ENCODE measurements at regions not wholly inside any gene's neighbourhood (a gene's known extent, or its start where the extent isn't known, plus 50 kb on each side); places are given as distances from the start of the nearest gene placed in this dataset.
A peak's percentile ranks its signal among the peaks of the same experiment; 100 is the strongest.

DNA sequence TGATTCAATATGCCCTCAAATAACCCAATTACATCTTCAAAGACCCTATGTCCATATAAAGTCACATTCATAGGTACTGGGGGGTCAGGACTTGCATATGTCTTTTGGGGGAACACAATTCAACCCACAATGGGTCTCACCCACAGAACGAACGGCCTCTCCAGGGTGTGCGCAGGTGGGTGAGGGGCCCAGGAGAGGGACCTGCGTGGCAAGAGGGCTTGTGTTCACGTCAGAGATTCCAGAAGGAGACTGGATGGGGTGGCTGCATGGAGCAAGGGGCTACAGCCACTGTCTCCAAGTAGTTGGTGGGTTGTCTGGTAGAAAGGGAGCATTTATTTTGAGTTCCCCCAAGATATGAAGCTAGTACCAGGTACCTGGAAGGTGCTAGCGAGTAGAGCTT lies 212.2 kb downstream of the SEC14L1 start:
- H3K4me1 Mint-ChIP-seq (ENCODE audit: low read depth), result peaks cover 43% of the 10 kb centered on the region
- no peaks in the 10 kb centered on the region for H3K9me3 Mint-ChIP-seq
- ATAC-seq (ENCODE audit: poor library complexity) (no peak), DNase-seq (peak in 1 of 14 experiments; percentile 20)
- intact Hi-C loops (cut with DNase I, micrococcal nuclease), result no loop called here
- CTCF ChIA-PET, result interaction anchor here (1.4 kb wide), 1 partner anchor 48 kb away, joined by 5 read pairs; no protein-coding TSS in a partner anchor
- Histone ChIP-seq H3K4me3 (ENCODE audit: low read length) (no peak overlapping the region), H3K9me3 (ENCODE audit: control insufficient read depth in 1 of 2, insufficient read depth in 1 of 2, low read length in 2 of 2) (peaks cover 0 to 6% of the 10 kb centered on the region in 2 experiments), H3K36me3 (ENCODE audit: insufficient read depth, low read length) (no peaks in the 10 kb centered on the region), H3K27me3 (ENCODE audit: control insufficient read depth in 1 of 2, insufficient read depth in 2 of 2, low read length in 2 of 2) (no peaks in the 10 kb centered on the region), H3K4me1 (ENCODE audit: insufficient read depth, low read length) (peaks cover 38% of the 10 kb centered on the region), H3K27ac (ENCODE audit: low read depth in 1 of 2, low read length in 2 of 2) (no peak overlapping the region)
- H3K4me3 Mint-ChIP-seq, result no peak overlapping the region
- POLR2A ChIA-PET, result interaction anchor here (1.1 to 1.6 kb wide), 3 partner anchors 19 to 23 kb away, joined by 3 to 5 read pairs (median 3); no protein-coding TSS in a partner anchor
- H3K36me3 Mint-ChIP-seq (ENCODE audit: low read depth), result no peaks in the 10 kb centered on the region
- H3K27ac Mint-ChIP-seq, result peak overlapping the region; percentile 6
- H3K27me3 Mint-ChIP-seq, result no peaks in the 10 kb centered on the region
- TF ChIP-seq, protein P1, sequence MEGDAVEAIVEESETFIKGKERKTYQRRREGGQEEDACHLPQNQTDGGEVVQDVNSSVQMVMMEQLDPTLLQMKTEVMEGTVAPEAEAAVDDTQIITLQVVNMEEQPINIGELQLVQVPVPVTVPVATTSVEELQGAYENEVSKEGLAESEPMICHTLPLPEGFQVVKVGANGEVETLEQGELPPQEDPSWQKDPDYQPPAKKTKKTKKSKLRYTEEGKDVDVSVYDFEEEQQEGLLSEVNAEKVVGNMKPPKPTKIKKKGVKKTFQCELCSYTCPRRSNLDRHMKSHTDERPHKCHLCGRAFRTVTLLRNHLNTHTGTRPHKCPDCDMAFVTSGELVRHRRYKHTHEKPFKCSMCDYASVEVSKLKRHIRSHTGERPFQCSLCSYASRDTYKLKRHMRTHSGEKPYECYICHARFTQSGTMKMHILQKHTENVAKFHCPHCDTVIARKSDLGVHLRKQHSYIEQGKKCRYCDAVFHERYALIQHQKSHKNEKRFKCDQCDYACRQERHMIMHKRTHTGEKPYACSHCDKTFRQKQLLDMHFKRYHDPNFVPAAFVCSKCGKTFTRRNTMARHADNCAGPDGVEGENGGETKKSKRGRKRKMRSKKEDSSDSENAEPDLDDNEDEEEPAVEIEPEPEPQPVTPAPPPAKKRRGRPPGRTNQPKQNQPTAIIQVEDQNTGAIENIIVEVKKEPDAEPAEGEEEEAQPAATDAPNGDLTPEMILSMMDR (IDR thresholded peaks at IDR 0.05), result no peak

DNA sequence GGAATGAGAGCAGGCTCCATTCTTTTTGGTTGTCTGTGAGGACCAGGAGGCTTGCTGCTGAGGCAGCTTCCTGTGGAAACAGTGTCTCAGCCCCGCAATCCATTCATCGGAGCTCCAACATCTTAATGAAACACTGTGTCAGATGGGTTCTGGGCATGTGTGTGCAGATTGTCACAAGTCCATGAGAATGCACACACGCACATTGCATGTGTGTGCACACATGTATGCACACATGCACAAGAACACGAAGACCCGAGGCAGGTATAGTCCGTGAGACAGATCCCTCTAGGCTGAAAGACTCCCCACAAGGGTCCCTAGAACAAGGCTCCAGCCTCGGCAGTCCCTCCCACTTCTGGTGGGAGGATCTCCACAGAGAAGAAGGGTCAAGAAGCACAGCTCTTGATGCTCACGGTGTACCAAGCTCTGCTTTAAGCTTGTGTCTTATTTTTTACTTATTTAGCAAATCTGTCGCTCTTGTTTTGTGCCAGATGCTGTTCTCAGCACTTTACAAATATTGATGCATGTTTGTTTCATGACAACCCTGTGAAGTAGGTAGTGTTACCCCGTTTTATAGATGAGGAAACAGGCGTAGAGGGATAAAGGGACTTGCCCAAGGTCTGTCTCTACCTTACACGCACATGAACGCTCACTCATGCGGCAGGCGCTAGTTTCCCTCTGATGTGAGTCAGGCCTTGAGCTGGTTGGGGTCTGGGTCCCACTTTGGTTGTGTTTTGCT lies 213.1 kb downstream of the SEC14L1 start:
- ChIA-PET CTCF (interaction anchor here (1.4 kb wide), 1 partner anchor 47 kb away, joined by 5 read pairs; no protein-coding TSS in a partner anchor), POLR2A (interaction anchor here (0.8 to 1.6 kb wide), 3 partner anchors 18 to 22 kb away, joined by 3 to 5 read pairs (median 3); no protein-coding TSS in a partner anchor)
- peaks cover 43% of the 10 kb centered on the region for H3K4me1 Mint-ChIP-seq (ENCODE audit: low read depth)
- H3K4me1 ChIP-seq (ENCODE audit: insufficient read depth, low read length), result peaks cover 38% of the 10 kb centered on the region
- no peak overlapping the region for H3K27ac ChIP-seq (ENCODE audit: low read depth in 1 of 2, low read length in 2 of 2)
- no peaks in the 10 kb centered on the region for H3K36me3 Mint-ChIP-seq (ENCODE audit: low read depth)
- no peaks in the 10 kb centered on the region for H3K27me3 Mint-ChIP-seq
- H3K9me3 ChIP-seq (ENCODE audit: control insufficient read depth in 1 of 2, insufficient read depth in 1 of 2, low read length in 2 of 2), result peaks cover 0 to 6% of the 10 kb centered on the region in 2 experiments
- H3K27me3 ChIP-seq (ENCODE audit: control insufficient read depth in 1 of 2, insufficient read depth in 2 of 2, low read length in 2 of 2), result no peaks in the 10 kb centered on the region
- no peak overlapping the region for H3K27ac Mint-ChIP-seq
- H3K36me3 ChIP-seq (ENCODE audit: insufficient read depth, low read length), result no peaks in the 10 kb centered on the region
- no peak overlapping the region for H3K4me3 Mint-ChIP-seq
- DNase-seq (peak in 1 of 14 experiments; percentile 27), ATAC-seq (ENCODE audit: poor library complexity) (no peak)
- no peaks in the 10 kb centered on the region for H3K9me3 Mint-ChIP-seq
- TF ChIP-seq, protein P1 (IDR thresholded peaks at IDR 0.05), result no peak
- intact Hi-C loops (cut with DNase I, micrococcal nuclease), result no loop called here
- no peak overlapping the region for H3K4me3 ChIP-seq (ENCODE audit: low read length)

DNA sequence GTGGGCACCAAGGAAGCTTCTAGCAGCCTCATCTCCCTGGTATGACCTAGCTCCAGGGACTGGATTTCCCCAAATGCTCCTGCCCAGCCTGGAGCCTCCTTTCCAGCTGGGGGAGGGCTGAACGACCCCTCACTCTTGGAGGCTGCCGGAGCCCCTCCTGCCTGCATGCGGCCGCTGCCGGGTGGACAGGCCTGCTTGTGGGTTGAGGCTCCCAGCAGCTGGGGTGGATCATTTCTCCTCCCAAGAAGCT lies 213.6 kb downstream of the SEC14L1 start:
- Mint-ChIP-seq H3K27me3 (no peaks in the 10 kb centered on the region), H3K27ac (no peak overlapping the region), H3K9me3 (no peaks in the 10 kb centered on the region), H3K4me1 (ENCODE audit: low read depth) (peaks cover 43% of the 10 kb centered on the region), H3K4me3 (no peak overlapping the region), H3K36me3 (ENCODE audit: low read depth) (no peaks in the 10 kb centered on the region)
- POLR2A ChIA-PET, result interaction anchor here (0.9 to 1.6 kb wide), 2 partner anchors 21 to 92 kb away, joined by 3 to 5 read pairs; no protein-coding TSS in a partner anchor
- ATAC-seq (ENCODE audit: poor library complexity) (no peak), DNase-seq (peak in 1 of 14 experiments; percentile 21)
- H3K9me3 ChIP-seq (ENCODE audit: control insufficient read depth in 1 of 2, insufficient read depth in 1 of 2, low read length in 2 of 2), result peaks cover 0 to 6% of the 10 kb centered on the region in 2 experiments
- no peak overlapping the region for H3K4me3 ChIP-seq (ENCODE audit: low read length)
- TF ChIP-seq, protein P1 (IDR thresholded peaks at IDR 0.05), result no peak
- intact Hi-C loops (cut with DNase I, micrococcal nuclease), result no loop called here
- CTCF ChIA-PET, result interaction anchor here (1.4 kb wide), 1 partner anchor 46 kb away, joined by 5 read pairs; no protein-coding TSS in a partner anchor
- H3K4me1 ChIP-seq (ENCODE audit: insufficient read depth, low read length), result peaks cover 38% of the 10 kb centered on the region
- H3K27me3 ChIP-seq (ENCODE audit: control insufficient read depth in 1 of 2, insufficient read depth in 2 of 2, low read length in 2 of 2), result no peaks in the 10 kb centered on the region
- no peak overlapping the region for H3K27ac ChIP-seq (ENCODE audit: low read depth in 1 of 2, low read length in 2 of 2)
- no peaks in the 10 kb centered on the region for H3K36me3 ChIP-seq (ENCODE audit: insufficient read depth, low read length)
